Right lobe of liver (tissue), 4 donors: ENCODE measurements at regions not wholly inside any gene's neighbourhood (a gene's known extent, or its start where the extent isn't known, plus 50 kb on each side); places are given as distances from the start of the nearest gene placed in this dataset.

Experiments used
- CTCF ChIP-seq, 4 donors: fragments of 200-600 bp in 3 of 4; fragments of 450-650 bp in 1 of 4; IDR thresholded peaks; one replicate each; pipeline versions ENCODE4 v1.5.1 to v1.8.0; 2016 to 2022; ENCODE audit warnings: antibody characterized with exemption in 4 of 4, mild to moderate bottlenecking in 2 of 4
- POLR2A ChIP-seq: fragments of 450-650 bp; IDR thresholded peaks from one replicate; pipeline ENCODE4 v1.6.1; 2017; ENCODE audit warnings: antibody characterized with exemption, mild to moderate bottlenecking
- donor health status: DM: no; HTN: no; CAD: no.
- donor health status: DM: no; HTN: no; CAD: no.
- donor health status: DM: no; HTN: yes; CAD: no.

- TF ChIP-seq CTCF (IDR thresholded peaks at IDR 0.05) = no peak
- TF ChIP-seq POLR2A = no peak
These were observed 1379.5 kb upstream of the GBE1 start for GRCh38 chr3:83140983-83141382.
